Natural killer cell (primary cell): ENCODE measurements at regions not wholly inside any gene's neighbourhood (a gene's known extent, or its start where the extent isn't known, plus 50 kb on each side); places are given as distances from the start of the nearest gene placed in this dataset.
"Not testable (repeated sequence)": the region's sequence is repeated elsewhere in the genome, so short reads cannot be mapped to it uniquely, and the experiment has no call there.

Experiments used
- ATAC-seq, 3 donors: fragments of 150-1000 bp in 2 of 3; fragments of 200-7000 bp in 1 of 3; cut with Tn5 transposase; 1 replicate in 1 of 3; 2 replicates in 2 of 3; pipeline ENCODE4 v1.10.0; 2021; ENCODE audit warnings: mild to moderate bottlenecking in 2 of 3, moderate library complexity in 2 of 3
- DNase-seq, 2 donors: peaks; one replicate each; pipeline versions ENCODE4 v3.0.0 to v3.0.0-alpha.2; 2013 to 2021; ENCODE audit warnings: mixed read lengths in 1 of 2
- H3K27ac ChIP-seq: one replicate; pipeline ENCODE4 v1.5.1; 2013; ENCODE audit warnings: mild to moderate bottlenecking, low read length
- H3K27me3 ChIP-seq: one replicate; pipeline ENCODE4 v1.6.1; 2013; ENCODE audit warnings: low read length; ENCODE audit not compliant: control insufficient read depth, insufficient read depth
- H3K36me3 ChIP-seq: one replicate; pipeline ENCODE4 v1.6.1; 2013; ENCODE audit warnings: low read length; ENCODE audit not compliant: control insufficient read depth, insufficient read depth
- H3K4me1 ChIP-seq: one replicate; pipeline ENCODE4 v1.6.1; 2013; ENCODE audit warnings: low read length; ENCODE audit not compliant: control insufficient read depth, insufficient read depth
- H3K4me3 ChIP-seq: one replicate; pipeline ENCODE4 v1.5.1; 2013; ENCODE audit warnings: low read length
- H3K9me3 ChIP-seq: one replicate; pipeline ENCODE4 v1.6.1; 2013; ENCODE audit warnings: low read length; ENCODE audit not compliant: control insufficient read depth, insufficient read depth
- H3K27ac Mint-ChIP-seq, 2 donors: one replicate each; pipeline ENCODE4 v1.8.0; 2022; ENCODE audit warnings: mild to moderate bottlenecking in 2 of 2, mixed read lengths in 2 of 2, moderate library complexity in 1 of 2
- H3K27me3 Mint-ChIP-seq, 2 donors: one replicate each; pipeline ENCODE4 v1.8.0; 2022; ENCODE audit warnings: low read depth in 2 of 2, mixed read lengths in 2 of 2
- H3K36me3 Mint-ChIP-seq: one replicate; pipeline ENCODE4 v1.8.0; 2022; ENCODE audit warnings: mixed read lengths
- H3K4me1 Mint-ChIP-seq, 2 donors: one replicate each; pipeline ENCODE4 v1.8.0; 2022; ENCODE audit warnings: mixed read lengths in 2 of 2
- H3K4me3 Mint-ChIP-seq: one replicate; pipeline ENCODE4 v1.8.0; 2022; ENCODE audit warnings: mild to moderate bottlenecking, moderate library complexity, mixed read lengths
- H3K9me3 Mint-ChIP-seq, 2 donors: one replicate each; pipeline ENCODE4 v1.8.0; 2022; ENCODE audit warnings: mixed read lengths in 2 of 2
- CTCF ChIP-seq: fragments of 200-600 bp; IDR thresholded peaks from one replicate; pipeline ENCODE4 v1.8.0; 2022; ENCODE audit warnings: antibody characterized with exemption
- WGBS: methylation state at CpG from one replicate; pipeline ENCODE4 v1.1.7; 2013; ENCODE audit warnings: missing lambda C conversion rate; ENCODE audit not compliant: insufficient coverage; 5-methylcytosine and 5-hydroxymethylcytosine counted together
- intact Hi-C: fragments of 100-400 bp; cut with micrococcal nuclease; formaldehyde crosslinking; loops from one replicate; pipeline ENCODE4 v1.14.2; 2022

DNA sequence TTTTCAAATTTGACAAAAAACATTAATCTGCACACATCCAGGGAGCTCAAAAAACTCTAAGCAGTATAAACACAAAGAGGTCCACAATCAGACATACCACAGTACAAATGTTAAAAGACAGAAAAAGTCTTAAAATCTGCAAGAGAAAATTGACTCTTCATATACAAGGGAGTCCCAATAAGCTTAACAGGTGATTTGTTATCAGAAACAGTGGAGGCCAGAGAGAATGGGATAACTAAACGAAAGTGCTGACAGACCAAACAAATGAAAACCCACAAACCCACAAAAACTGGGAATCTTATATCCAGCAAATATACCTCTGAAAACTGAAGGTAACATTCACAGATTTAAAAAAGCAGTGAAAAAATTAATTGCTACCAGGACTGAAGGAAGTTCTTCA is 182.0 kb upstream of the PAQR3 start:
- Mint-ChIP-seq H3K36me3 (peaks cover 22% of the 10 kb centered on the region), H3K9me3 (peaks cover 22 to 41% of the 10 kb centered on the region in 2 donors), H3K27ac (no peak overlapping the region), H3K4me1 (no peaks in the 10 kb centered on the region), H3K4me3 (no peak overlapping the region), H3K27me3 (no peaks in the 10 kb centered on the region)
- Histone ChIP-seq H3K9me3 (peaks cover 13% of the 10 kb centered on the region), H3K36me3 (no peaks in the 10 kb centered on the region), H3K27ac (no peak overlapping the region), H3K4me1 (no peaks in the 10 kb centered on the region), H3K4me3 (no peak overlapping the region), H3K27me3 (no peaks in the 10 kb centered on the region)
- intact Hi-C loops: no loop called here
- WGBS: no CpG with 5 or more reads among the region's 1 CpG
- no peak for TF ChIP-seq CTCF
- no peak for ATAC-seq
- DNase-seq: no peak

DNA sequence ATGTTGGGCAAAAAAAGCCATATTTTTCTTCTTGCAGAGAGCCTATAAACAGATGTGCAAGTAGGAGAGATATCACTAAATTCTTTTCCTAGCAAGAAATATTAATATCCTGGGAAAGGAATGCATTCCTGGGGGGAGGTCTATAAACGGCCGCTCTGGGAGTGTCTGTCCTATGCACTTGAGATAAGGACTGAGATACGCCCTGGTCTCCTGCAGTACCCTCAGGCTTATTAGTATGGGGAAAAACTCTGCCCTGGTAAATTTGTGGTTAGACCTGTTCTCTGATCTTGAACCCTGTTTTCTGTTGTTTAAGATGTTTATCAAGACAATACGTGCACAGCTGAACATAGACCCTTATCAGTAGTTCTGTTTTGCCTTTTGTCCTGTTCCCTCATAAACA is 177.8 kb upstream of the PAQR3 start:
- H3K27me3 ChIP-seq, H3K4me3 Mint-ChIP-seq, DNase-seq, H3K27ac ChIP-seq, H3K4me3 ChIP-seq, H3K4me1 Mint-ChIP-seq, H3K4me1 ChIP-seq, H3K27ac Mint-ChIP-seq, ATAC-seq, H3K27me3 Mint-ChIP-seq, H3K36me3 ChIP-seq, intact Hi-C loops: not testable (repeated sequence)
- Mint-ChIP-seq H3K9me3 (peaks cover 17 to 35% of the 10 kb centered on the region in 2 donors), H3K36me3 (peaks cover 26% of the 10 kb centered on the region)
- H3K9me3 ChIP-seq: peaks cover 13% of the 10 kb centered on the region
- WGBS: 97% methylated on average over 4 of the region's 4 CpGs

DNA sequence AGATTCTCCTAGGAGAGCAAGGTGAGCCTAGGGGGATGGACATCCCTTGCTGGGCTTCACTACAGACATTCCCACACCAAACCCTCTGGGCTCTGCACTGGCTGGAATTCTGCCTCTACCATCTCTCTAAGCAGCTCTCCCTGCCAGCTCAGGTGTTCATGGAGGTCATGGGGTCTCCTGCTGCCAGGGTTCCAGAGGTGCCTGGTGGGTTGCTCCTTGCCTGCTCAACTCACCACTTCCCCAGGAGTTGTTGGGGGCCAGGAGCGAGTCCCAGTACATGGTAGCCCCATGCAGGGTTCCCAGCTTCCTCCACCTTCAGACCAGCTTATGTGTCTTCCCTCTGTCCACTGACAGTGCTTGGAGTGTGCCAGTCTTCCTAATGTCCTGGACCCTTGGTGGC is 167.8 kb upstream of the PAQR3 start:
- H3K4me3 ChIP-seq: no peak overlapping the region
- H3K27me3 Mint-ChIP-seq: no peaks in the 10 kb centered on the region
- H3K4me3 Mint-ChIP-seq: no peak overlapping the region
- no peaks in the 10 kb centered on the region for H3K4me1 Mint-ChIP-seq
- H3K36me3 Mint-ChIP-seq: peaks cover 6% of the 10 kb centered on the region
- H3K27ac ChIP-seq: no peak overlapping the region
- H3K9me3 Mint-ChIP-seq: peaks cover 13 to 30% of the 10 kb centered on the region in 2 donors
- no peaks in the 10 kb centered on the region for H3K36me3 ChIP-seq
- no peak overlapping the region for H3K27ac Mint-ChIP-seq
- H3K27me3 ChIP-seq: no peaks in the 10 kb centered on the region
- no peak for TF ChIP-seq CTCF
- no peak for DNase-seq
- no peaks in the 10 kb centered on the region for H3K4me1 ChIP-seq
- WGBS: 85% methylated on average over 1 of the region's 1 CpG
- intact Hi-C loops: no loop called here
- ATAC-seq: no peak
- peaks cover 5% of the 10 kb centered on the region for H3K9me3 ChIP-seq

GRCh38 chr4:79088946-79089691 is 149.9 kb upstream of the PAQR3 start:
- Histone ChIP-seq H3K27me3 (no peaks in the 10 kb centered on the region), H3K4me1 (no peaks in the 10 kb centered on the region), H3K36me3 (no peaks in the 10 kb centered on the region), H3K27ac (no peak overlapping the region), H3K9me3 (no peaks in the 10 kb centered on the region), H3K4me3 (no peak overlapping the region)
- Mint-ChIP-seq H3K36me3 (no peaks in the 10 kb centered on the region), H3K4me1 (no peaks in the 10 kb centered on the region), H3K27me3 (no peaks in the 10 kb centered on the region), H3K27ac (no peak overlapping the region), H3K4me3 (no peak overlapping the region), H3K9me3 (peaks cover 4 to 16% of the 10 kb centered on the region in 2 donors)
- intact Hi-C loops: no loop called here
- DNase-seq: no peak
- ATAC-seq: no peak
- no peak for TF ChIP-seq CTCF
